SK-N-SH treated with all-trans-retinoic acid at 6 μM for 48 hours (cell line): ENCODE measurements at regions not wholly inside any gene's neighbourhood (a gene's known extent, or its start where the extent isn't known, plus 50 kb on each side); places are given as distances from the start of the nearest gene placed in this dataset.

Experiments
- GLIS3 ChIP-seq: fragments of 250-450 bp; sonication (Bioruptor Pico); IDR thresholded peaks from 2 replicates; pipeline ENCODE4 v1.5.0; 2020; ENCODE audit warnings: mild to moderate bottlenecking, moderate library complexity
- ZFP3 ChIP-seq: fragments of 250-450 bp; sonication (Bioruptor Pico); IDR thresholded peaks from 2 replicates; pipeline ENCODE4 v1.5.0; 2020; ENCODE audit warnings: mild to moderate bottlenecking, moderate library complexity

GRCh38 chr14:27485193-27485592, 887.4 kb upstream of the NOVA1 start:
- no peak for TF ChIP-seq GLIS3
- TF ChIP-seq ZFP3 (CRISPR knock-in tag), result no peak
